GM12872 (cell line): ENCODE measurements at regions not wholly inside any gene's neighbourhood (a gene's known extent, or its start where the extent isn't known, plus 50 kb on each side); places are given as distances from the start of the nearest gene placed in this dataset.

Experiments used
- CTCF ChIP-seq: IDR thresholded peaks from 3 replicates; pipeline ENCODE4 v1.5.1; 2011; ENCODE audit warnings: low read depth, mild to moderate bottlenecking, low read length, moderate library complexity; ENCODE audit not compliant: insufficient read depth

- TF ChIP-seq CTCF: no peak
Measured at GRCh38 chr14:87656315-87656714, 336.7 kb downstream of the GALC start.

- TF ChIP-seq CTCF: no peak
Measured at GRCh38 chr14:87652278-87652677, 340.7 kb downstream of the GALC start.

- no peak for TF ChIP-seq CTCF
Measured at GRCh38 chr14:87644689-87645088, 348.3 kb downstream of the GALC start.

- no peak for TF ChIP-seq CTCF
Measured at GRCh38 chr14:87643005-87643404, 350.0 kb downstream of the GALC start.

GRCh38 chr14:87640553-87640952 lies 352.4 kb downstream of the GALC start:
- TF ChIP-seq CTCF: no peak

- no peak for TF ChIP-seq CTCF
Measured at GRCh38 chr14:87638196-87638595, 354.8 kb downstream of the GALC start.

- TF ChIP-seq CTCF: no peak
Measured at GRCh38 chr14:87635442-87635841, 357.5 kb downstream of the GALC start.

- no peak for TF ChIP-seq CTCF
Measured at GRCh38 chr14:87632796-87633195, 360.2 kb downstream of the GALC start.
